Stimulated activated CD8-positive, alpha-beta memory T cell treated with anti-CD3 and anti-CD28 coated beads, Interleukin-4, amount 100 ng/mL, for 24 hours (primary cell): ENCODE measurements at regions not wholly inside any gene's neighbourhood (a gene's known extent, or its start where the extent isn't known, plus 50 kb on each side); places are given as distances from the start of the nearest gene placed in this dataset.

Experiments
- DNase-seq: peaks from one replicate; pipeline ENCODE4 v3.0.0-alpha.2; 2020; ENCODE audit warnings: low read depth

GRCh38 chr6:164214066-164214465, 799.5 kb downstream of the QKI start:
- no peak for DNase-seq

GRCh38 chr6:164211254-164211653, 796.7 kb downstream of the QKI start:
- DNase-seq = no peak

DNA sequence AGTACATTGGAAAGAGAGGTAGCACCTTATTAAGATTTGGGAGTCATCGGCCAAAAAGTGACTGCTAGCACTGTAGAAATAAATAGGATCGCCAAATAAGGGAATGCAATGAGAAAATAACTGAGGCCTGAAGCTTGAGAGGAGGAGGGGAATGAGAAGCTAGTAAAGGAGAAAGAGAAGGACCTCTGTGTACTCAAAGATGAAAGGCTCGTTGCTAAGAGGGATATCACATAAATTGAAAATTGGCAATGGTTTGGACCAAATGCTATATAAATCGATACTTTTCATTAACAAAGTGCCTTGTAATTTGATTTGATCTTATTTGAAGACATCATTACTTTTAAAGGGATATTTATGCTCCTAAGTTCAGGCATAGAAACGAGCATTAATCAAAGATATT, 796.3 kb downstream of the QKI start:
- DNase-seq = no peak

- no peak for DNase-seq
These were observed 795.8 kb downstream of the QKI start for GRCh38 chr6:164210323-164210722.

GRCh38 chr6:164208371-164208770, 793.9 kb downstream of the QKI start:
- DNase-seq = no peak

DNA sequence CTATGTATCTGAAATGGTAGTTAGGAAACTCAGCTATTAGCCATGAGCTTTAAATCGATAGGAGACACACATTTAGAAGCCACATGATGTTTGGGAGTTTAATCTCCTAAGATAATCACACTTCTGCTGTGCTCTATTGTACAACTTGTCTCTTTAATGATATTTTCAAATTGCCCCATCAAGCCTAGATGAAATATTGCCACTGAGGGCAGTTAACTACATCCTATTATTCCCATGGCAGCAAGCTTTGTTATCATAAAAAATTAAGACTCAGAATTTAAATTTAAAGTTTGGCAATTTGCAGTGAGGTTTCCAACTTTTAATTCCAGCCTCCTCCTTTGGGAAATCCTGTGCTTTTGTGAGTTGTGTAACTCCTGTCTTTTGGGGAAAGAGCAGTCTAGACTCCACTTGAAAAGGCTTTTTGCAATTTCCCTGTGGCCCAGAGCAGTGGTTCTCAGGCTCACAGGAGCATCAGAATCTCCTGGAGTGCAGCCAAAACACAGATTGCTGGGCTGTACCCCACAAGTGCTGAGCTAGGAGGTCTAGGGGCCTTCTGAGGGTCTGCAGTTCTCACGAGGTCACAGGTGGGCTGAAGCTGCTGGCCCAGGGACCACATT, 792.4 kb downstream of the QKI start:
- no peak for DNase-seq

DNA sequence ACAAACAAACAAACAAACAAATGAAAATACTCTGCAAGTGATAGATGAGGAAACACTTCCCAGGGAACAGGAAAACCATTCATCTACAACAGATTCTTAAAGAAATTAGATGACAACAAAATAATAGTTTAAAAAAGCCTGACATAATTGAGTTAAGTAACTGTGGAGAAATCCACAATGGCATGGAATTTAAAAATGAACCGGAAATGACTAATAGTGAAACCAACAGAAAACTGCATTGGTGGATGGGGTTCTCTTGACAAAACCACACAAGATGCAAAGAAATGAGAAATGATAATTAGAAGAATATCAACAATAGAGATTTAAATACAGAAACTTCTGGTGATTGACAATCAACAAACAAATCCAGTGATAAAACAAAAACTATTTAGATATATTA, 785.6 kb downstream of the QKI start:
- DNase-seq = no peak

DNA sequence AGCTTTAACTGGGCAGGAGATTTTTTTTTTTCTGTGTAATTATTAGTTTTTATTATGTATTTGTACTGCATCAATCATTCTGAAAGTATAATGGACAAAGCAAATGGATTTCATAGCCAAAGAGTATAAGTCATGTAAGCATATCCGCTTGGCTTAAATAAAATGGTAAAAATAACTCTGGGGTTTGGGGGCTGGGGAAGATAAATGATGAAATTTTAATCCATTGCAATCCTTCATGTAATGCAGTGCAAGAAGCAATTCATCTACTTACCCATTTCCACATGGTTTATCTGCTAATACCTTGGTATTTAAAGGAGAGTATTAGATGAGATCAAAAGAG, 781.4 kb downstream of the QKI start:
- no peak for DNase-seq

- DNase-seq = no peak
These were observed 780.9 kb downstream of the QKI start for GRCh38 chr6:164195278-164195941.

GRCh38 chr6:164188861-164189260, 774.3 kb downstream of the QKI start:
- DNase-seq = no peak

- DNase-seq = no peak
These were observed 771.0 kb downstream of the QKI start for GRCh38 chr6:164185471-164185871.

- no peak for DNase-seq
These were observed 769.9 kb downstream of the QKI start for GRCh38 chr6:164184410-164184809.

GRCh38 chr6:164183556-164184123, 769.1 kb downstream of the QKI start:
- no peak for DNase-seq

DNA sequence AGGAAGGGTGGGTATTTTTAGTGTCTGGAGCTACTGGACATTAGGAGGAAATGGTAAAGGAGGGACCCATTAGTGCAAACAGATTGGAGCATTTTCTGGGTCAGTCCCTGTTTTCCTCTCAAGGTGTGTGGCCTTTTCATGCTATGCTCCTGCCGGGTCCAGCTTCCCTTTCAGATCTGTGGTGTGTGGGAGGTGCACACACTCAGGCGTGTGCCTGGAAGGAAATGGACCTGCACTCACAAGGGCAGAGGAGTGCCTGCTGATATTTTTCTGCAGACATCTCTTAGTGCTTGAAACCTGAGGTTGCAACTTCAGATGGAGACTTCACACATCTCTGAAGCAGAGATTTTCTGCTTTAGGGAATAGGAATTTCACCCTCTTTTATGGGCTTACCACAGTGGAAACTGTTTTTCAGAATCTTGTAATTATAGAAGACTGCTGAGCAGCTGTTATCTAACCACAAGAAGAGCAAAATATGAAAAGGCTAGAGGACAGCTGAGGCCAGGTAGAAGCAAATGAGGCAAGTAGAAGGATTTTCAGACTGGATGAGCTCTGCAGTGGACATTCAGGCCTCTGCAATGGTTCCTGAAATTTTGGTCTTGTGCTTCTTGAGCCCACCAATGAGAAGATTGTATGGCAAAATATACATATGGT, 764.3 kb downstream of the QKI start:
- no peak for DNase-seq

DNA sequence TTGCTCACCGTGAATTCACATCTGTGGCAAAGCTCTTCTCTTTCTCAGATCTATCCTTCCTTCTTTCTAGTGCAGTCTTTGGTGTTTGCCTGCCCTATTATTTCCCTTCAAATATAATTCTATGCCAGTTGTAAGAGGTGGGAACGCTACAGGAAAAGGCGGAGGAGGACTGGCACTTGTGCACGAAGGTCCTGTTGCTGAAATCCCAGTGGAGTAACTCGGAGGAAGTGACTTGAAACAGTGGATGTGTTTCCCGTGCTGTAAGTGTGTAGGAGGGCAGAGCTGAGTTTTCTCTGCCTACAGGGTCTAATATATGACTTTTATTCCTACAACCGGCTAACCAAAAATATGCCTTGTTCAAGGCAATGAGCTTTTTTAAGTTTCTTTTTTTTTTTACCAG, 754.8 kb downstream of the QKI start:
- no peak for DNase-seq

DNA sequence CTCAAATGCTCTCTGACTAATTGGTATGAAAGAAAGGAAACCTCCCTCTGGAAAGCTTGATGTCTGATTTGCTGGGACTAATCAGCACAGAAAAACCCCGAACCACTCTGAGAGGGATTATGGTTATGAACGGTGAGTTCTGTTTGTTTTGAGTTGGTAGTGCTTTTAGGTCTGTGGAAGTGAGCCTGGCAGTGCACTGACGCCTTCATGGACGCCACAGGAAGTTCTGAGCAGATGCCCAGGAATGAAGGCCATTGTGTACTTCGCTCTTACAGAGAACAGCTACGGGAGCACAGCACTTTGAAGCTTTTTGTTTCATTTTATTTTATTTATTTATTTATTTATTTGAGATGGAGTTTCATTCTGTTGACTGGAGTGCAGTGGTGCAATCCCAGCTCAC, 754.1 kb downstream of the QKI start:
- no peak for DNase-seq

DNA sequence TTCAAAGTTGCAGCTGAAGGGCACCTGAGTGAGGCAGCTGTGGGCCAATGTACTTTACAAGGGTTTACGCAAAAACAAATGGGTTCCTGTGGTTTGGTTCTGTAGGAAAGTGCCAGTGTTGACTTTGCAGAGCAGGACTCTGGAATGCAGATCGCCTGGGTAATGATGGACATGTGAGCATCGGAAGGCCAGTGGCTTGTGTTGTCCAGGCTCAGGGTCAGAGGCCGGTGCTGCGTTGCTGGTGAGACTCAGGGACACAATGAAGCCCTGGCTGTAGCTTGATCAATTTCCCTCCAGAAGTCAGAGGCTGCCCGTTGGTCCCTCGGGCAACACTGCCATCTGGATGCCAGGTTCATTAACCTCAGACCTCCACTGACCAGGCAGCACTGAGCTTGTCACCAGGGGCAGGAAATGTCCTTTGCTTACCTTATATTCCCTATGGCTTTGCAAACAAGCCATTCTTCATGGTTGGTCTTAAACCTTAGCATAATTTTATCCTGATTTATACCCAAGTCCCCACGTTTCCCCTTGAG, 753.4 kb downstream of the QKI start:
- DNase-seq = no peak

GRCh38 chr6:164166996-164167395, 752.5 kb downstream of the QKI start:
- no peak for DNase-seq

DNA sequence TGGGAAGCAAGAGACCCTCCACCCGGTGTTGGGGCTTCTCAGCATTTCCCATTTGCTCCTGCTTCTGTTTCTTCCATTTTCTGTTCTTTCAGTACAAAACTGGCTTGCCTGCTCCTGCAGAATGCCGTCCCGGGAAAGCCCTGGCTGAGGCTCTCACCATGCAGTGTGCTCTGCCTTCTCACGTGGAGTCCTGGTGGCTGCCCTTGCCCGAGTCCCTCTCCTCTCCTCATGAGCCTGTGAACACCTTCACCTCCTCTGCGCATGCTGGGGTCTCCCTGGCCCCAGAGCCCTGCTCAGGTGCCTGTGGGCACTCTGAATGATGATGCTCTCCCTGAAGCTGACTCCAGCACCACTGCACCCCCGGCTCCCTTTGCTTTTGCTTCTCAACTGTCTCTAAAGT, 752.0 kb downstream of the QKI start:
- no peak for DNase-seq

- no peak for DNase-seq
These were observed 750.4 kb downstream of the QKI start for GRCh38 chr6:164164876-164165275.

GRCh38 chr6:164163239-164163638, 748.7 kb downstream of the QKI start:
- DNase-seq = no peak

DNA sequence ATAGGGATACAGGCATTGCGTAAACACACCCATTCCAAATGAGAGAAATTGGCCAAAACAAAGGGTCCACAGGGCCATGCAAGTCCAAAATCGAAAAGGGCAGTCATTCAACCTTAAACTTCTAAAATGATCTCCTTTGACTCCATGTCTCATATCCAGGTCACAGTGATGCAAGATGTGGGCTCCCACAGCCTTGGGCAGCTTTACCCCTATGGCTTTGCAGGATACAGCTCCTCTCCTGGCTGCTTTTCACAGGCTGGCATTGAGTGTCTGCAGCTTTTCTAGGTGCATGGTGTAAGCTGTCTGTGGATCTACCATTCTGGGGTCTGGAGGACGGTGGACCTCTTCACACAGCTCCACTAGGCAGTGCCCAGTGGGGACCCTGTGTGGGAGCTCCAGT, 744.5 kb downstream of the QKI start:
- no peak for DNase-seq

- no peak for DNase-seq
These were observed 740.1 kb downstream of the QKI start for GRCh38 chr6:164154588-164154987.
